Stimulated activated CD4-positive, alpha-beta T cell treated with anti-CD3 and anti-CD28 coated beads, TNF-alpha, amount 100 ng/mL, for 24 hours (primary cell): ENCODE measurements at regions not wholly inside any gene's neighbourhood (a gene's known extent, or its start where the extent isn't known, plus 50 kb on each side); places are given as distances from the start of the nearest gene placed in this dataset.

Source experiments
- DNase-seq, 3 experiments: peaks; one replicate each; pipeline ENCODE4 v3.0.0-alpha.2; 2020; ENCODE audit warnings: low read depth in 3 of 3

DNA sequence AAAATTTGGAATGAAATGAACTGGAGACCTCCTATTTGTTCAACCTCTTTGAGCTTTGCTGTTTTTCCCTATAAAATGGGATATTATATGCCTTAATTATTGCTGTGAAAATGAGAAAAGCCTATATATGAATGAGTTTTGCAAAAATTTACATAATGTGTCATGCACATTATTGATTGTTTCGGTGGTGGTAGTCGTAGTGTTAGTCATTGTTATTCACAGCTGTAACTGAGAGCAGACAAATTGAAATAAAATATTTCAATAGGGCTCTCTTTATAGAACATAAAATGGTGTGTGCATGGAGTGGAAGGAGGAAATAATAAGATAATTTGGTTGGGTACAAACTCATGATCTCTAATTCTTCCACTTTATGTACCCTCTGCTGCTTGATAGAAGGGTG, 153.7 kb upstream of the GADL1 start:
- DNase-seq: no peak

DNA sequence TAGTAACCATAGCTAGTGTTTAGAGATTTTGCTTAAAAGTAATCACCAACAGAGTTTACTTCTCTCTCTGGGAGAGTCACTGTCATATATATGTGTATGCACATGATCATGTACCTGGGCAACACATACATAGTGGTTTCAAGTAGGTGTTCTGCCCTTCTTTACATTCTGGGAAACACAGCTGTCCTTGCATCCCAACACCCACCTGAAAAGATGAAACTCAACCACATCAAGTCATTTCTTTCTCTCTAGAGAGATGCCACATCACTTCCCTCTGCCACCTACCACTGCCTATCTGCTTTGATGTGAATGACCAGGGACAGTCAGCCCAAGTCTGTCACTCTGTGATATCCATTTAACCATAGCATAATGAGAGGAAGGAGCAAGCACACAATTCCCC, 155.8 kb upstream of the GADL1 start:
- DNase-seq: no peak

DNA sequence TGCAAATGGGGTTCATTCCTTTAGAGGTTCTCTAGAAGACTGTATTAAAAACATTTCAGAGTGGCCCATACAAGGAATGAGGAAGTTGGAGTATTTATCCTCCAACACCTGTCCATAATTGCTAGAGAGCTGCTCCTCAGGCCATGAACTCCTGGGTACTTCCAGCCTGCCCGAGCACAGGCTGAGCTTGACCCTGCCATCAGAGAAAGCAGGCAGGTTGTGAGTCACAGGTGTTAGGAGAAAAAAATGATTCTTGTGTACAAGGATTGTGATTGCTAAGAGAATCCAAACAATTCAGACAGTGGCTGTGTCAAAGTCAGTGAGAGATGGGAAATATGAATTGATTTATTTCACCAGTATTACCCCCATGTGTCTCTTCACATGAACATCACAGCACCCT, 156.8 kb upstream of the GADL1 start:
- DNase-seq: no peak

DNA sequence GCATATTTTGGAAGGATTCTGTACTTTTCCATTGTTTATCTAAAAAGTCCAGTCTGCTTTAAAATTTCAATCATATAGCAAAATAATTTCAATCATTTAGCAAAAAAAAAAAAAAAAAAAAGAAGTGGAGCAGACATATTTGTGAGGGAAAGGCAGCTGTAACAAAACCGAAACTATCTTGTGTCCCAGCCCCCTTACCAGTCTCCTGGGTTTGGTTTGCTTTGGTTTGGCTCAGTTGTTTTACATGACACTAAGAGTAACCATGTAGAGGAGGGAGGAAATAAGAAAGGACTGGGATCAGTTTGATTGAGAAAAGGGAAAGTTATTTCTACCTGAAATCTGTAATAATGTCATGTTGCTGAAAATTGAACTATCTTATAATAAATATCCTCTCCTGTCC, 158.8 kb upstream of the GADL1 start:
- DNase-seq: no peak

DNA sequence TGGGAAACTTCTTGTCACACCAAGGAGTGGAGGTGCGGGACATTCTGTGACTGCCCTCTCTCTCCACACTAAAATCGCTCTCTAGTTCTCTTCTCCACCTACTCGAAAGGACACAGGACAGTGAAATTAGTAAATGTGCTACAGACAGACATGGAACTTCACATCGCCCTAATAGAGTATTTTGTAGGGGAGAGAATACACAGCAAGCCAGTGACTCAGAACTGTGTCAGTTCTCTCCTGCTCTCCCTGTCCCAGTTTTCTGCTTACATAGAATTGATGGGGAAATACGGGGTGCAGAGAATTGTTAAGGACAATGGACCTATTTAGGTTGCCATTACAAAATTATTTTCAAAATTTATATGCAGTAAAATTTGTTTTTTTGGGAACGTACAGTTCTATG, 159.6 kb upstream of the GADL1 start:
- no peak for DNase-seq

DNA sequence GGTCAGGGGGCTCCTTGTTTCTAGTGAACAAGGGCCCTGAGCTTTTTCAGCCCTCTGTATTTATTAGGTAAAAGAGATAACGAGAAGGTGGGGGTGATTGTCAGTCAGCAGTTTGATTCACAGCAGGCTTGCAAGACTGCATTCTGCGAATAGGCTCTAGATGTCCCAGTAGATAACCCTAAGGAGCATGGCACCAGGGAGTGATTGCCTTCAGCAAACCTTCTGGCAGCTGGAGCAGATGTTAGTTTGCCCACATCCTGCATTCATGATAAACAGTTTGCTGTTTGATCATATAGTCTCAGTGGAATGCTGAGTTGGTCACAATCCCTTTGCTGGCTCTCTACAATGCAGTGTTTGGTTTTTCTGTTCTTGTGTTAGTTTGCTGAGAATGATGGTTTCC, 161.3 kb upstream of the GADL1 start:
- DNase-seq: no peak

DNA sequence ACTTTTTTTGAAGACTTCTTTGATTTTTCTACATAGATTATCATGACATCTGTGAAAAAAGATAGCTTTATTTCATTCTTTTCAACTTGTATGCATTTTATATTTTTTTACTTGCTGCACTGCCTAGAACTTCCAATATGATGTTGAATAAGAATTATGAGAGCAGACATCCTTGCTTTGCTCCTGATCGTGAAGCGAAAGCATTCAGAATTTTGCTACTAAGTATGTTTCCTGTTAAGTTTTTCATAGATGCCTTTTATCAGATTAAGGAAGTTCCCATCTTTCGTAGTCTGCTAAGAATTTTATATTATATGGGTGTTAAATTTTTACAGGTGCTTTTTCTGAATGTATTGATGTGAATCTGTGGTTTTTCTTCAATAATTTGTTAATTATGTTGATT, 163.4 kb upstream of the GADL1 start:
- DNase-seq: no peak

DNA sequence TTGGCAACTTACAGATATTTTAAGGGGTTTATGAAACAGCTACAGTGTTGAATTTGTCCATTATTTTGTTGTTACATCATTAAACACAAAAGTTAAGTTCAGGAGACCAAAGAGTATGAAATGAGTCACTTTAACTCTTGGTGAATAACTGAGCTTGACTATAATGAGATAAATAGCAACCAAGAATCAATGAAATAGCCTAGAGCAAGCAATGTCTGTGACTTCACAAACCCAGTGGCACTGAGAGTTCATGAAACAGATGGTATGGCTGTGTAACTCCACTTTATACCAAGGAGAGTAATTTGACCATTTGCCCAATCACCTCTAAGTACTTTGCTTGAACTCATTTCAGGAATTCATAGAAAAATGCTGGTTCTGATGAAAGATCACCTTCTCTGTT, 169.6 kb upstream of the GADL1 start:
- no peak for DNase-seq

DNA sequence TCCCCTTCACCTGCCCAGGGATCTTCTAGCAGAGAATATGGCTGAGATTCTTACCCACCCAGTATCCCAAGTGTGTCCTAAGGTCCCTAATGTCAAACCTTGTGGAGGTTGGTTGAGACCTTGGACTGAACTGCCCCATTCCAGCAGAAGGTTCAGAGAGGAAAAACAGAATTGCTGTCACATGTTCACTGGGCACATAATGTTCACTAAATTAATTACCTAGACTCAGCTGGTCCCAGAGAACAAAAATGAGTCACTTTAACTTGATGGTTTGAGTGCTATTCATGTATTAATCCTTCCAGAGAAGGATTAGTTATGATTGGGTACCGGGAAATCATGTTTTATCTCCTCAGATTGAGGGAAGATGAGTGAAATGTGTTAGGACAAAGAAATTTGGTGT, 171.3 kb upstream of the GADL1 start:
- no peak for DNase-seq

DNA sequence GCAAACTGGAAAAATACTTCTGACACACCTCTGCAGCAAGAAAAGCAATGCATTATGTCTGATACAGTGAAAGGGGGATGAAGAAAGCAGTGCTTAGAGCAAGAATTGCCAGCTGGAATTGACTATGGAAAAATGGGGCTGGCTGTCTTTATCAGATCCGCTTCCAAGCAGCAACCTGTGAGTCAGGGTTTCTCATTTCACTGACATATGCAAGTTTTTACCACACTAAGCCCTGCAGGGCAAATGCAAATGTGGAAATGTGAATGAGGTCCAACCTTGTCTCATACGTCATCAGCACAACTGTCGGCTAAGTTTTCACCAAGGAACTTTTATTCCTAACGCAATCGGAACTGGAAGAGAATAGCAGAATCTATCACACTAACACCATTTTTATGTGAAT, 172.5 kb upstream of the GADL1 start:
- no peak for DNase-seq

DNA sequence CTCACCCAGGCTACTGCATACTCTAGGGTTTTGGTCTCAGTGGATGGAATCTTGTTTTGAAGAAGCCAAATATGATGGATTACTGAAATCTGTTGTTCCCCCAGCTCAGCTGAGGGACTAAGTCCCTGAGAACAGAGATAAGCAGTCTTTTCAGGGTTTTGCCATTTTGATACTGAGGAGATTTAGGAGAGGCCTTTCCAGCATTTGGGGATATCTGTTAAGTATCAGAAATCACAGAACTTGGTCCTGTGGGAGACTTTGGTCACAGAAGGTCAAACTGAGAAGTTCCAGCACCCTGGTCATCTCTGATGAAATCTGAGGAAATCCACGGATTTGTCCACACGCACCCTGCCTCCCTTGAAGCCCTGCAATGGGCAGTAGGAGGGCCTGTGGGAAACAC, 181.0 kb upstream of the GADL1 start:
- no peak for DNase-seq

DNA sequence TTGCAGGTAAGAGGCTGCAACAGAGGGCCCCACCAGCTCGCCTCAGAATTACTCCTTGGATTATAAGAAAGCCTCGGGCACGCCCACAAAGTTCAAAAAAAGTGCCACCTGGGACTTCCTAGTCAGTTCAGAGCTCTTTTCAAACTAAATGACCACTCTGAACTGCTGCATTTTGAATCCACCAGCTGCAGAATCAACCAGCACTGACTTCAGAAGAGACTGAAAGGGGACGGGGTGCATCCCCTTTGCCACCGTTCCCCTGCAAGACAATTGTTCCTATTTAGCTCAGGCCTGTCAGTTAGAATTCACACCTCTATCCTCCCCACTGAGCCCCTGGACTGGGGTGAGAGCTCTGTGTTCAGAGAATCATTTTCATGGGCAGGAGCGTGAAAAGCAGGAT, 181.4 kb upstream of the GADL1 start:
- no peak for DNase-seq

DNA sequence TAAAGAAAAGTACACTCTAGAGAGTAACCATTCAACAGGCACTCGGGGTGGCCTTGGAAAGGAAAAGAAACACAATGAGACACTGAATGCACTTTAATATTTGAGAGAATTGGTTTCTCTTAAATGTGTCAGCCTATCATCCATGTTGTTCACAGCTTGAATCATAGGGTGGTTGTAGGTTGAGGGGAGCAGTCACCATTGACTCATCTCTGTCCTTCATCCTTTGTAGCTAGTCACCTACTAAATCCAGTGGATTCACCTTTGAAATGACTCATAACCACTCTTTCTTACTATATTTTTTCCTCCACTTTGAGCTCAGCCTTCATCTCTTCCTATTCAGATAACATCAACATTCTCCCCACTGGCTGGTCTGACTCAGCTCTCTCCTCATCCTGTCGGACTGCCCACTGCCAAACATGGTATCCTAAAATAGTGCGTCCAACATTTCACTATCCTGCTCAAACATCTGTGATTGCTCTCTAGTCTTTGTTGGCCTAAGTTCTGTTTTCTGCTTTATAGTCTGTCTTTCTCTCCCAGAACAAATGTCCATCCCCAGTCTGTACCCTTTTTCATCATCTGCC, 182.7 kb upstream of the GADL1 start:
- peak; percentile 16 to 42 (median 21) for DNase-seq

DNA sequence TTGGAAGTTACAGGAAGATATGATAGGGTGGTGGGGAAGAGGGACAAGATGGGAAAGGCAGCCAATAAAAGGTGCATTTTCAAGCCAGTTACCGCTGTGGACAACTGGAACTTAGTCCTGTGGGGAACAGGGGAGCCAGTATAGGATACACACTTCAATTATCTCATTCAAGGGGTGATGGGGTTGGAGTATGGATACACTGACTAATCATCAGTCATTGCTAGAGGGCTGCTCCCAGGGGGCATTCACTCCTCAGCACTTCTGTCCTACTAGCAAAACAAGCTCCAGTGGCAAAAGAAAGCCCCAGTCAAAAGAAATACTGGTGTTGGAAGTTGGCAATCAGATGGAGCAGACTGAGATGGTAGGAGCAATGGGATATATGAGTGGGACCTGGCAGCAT, 183.4 kb upstream of the GADL1 start:
- DNase-seq: no peak

DNA sequence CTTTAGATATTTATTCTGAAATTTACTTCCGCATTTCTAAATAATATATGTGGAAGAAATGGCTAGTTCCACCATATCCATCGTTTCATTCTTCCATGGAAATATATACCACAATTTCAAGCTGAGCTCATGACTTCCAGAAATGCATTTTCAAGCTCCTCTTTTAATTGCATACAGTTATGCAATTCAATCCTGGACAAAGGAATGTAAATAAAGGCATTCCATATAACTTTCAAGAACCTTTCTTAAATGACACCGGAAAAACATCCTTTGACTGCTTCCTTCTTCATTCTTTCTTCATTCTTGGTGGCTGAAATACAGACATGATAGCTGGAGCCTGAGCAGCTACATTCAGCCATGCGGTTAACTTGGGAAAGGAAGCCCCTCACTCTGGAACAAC, 185.2 kb upstream of the GADL1 start:
- no peak for DNase-seq

DNA sequence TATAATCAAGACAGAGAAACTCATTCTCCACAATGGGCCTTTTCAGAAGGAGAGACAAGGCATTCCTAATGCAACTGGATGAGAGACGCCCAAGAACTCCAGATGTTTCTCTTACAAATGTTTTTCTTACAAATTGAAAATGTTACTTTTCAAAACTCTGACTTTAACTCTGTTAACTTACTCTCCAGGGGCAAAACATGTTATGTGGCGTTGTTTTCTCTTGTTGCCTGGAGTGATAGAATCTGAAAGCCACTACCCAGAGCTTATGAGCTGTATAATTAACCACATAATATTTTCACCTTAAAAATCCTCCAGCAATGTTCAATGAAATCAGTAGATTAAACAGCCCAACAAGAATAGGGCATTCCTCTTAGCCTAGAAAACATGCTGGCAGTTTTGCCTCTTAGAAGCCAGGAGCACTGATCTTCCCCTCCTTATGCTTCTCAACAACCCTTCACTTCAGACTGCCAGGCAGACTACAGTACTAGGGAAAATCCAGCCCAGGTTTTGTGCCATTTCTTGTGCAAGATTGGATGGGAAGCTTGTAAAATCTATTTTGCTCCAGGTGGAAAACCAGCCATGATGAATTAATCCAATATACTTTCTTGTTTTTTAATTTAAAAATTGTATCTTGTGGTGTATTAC, 186.7 kb upstream of the GADL1 start:
- no peak for DNase-seq

DNA sequence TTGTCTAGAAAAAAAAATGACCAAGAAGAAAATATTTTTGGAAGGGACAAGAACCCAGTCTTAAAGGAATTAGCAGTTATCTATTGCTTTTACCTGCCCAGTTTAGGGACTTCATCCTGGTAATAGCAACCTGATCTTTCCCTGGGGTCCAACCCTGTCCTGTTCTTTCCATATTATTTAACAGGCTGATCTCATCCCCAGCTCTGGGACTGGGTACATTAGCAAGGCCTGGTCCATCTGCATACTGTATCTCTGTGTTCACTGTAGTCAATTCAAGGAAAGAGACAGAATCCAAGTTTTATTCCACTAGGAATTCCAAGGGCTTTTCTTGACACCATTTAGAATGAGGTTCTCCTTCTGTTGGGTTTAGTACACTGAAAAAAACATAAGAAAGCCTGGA, 191.7 kb upstream of the GADL1 start:
- DNase-seq: no peak

DNA sequence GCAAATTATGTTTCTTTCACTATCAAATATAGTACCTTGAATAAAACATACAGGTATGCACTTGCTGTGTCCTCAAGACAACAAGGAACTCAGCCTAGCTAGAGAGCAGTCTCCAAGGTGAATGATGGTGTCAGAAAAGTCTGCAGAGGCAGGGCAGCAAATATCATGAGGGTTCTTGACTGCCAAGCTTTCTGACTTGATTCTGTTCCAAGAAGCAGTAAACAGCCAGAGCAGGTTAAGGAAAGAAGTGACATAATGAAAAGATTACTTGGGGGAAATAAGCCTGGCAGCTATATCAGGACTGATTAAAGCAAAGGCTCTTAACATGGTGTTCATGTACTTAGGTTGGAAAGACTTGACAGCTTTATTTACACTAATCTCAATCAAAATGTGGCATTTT, 192.2 kb upstream of the GADL1 start:
- DNase-seq: no peak

DNA sequence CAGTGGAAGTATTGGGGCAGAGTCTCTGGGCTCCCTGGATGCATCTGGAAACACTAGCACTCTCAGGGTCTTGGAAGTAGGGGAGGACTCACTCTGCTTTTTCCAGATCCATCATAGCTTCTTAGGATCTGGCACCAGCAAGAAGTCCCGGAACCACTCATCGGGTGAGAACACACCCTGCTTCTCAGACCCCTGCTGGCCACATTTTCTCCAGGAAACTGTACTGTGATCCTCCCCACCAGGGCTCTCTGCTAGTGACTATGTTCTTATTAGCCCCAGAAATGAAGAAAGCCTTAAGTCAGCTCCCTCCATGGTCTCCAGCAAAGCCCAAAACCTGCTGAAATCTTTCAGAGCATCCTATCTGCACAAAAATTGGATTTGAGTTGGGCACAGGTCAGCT, 197.3 kb upstream of the GADL1 start:
- DNase-seq: no peak

DNA sequence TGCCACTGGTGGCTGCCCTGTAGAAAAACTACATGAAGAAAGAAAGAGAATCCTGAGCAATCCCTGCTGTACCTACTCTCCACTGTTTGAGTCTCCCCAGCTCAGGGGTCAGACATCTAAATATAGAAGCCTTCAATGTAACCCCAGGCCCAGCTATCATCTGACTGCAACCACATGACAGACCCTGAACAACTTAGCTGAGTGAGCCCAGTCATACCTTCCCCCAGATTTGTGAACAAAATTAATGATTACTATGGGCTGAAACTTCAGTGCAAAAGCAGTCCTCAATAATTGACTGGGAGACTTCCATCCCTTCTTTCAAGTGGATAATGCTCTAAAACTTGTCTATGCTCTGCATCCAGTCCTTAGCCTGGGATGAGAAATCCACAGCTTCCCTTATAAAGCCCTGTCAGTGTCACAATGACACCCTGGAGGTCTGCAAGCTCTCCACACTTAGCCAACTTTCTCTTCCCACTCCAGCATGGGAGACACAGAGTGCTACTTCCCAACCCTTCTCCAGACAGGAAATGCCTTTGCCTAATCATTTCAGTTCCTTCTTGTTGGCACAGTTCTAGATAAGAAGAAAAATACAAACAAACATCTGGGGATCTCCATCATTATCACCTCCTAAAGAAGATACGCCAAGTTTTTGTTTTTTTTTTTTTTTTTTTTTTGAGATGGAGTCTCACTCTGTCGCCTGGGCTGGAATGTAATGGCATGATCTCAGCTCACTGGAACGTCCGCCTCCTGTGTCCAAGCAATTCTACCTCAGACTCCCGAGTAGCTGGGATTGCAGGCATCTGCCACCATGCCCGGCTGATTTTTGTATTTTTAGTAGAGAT, 198.5 kb upstream of the GADL1 start:
- no peak for DNase-seq

DNA sequence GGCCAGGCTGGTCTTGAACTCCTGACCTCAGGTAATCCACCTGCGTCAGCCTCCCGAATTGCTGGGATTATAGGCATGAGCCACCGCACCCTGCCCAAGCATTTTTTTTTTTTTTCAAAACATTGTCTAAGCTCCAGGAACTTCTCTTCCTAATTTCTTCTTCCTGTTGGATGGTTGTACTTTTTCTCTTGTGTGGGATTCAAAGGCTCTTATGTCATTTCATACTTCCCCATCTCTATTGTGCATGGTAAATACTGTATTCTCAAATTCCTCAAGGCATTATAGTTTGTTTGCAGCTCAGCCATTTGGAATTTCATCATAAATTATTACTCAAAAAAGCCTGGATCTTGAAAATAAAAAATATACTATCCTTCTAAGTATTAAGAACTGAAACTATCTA, 199.1 kb upstream of the GADL1 start:
- DNase-seq: no peak

DNA sequence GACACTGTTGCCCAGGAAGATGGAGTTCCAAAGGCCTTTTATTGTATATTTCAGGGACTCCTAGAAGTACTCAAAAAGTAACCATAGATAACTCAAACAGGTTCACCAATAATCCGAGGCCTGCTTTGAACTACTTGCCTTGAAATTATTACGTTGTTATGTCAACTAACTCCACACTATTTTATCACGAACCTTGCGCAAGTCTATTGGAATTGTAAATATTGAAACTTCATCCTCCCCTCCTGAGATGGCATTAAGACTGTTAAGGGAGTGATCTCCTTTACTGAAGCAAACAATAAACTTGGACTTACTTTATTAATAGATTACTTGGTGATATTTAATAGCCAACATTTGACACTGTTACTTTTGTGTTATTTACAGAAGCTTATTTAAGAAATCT, 199.6 kb upstream of the GADL1 start:
- no peak for DNase-seq

DNA sequence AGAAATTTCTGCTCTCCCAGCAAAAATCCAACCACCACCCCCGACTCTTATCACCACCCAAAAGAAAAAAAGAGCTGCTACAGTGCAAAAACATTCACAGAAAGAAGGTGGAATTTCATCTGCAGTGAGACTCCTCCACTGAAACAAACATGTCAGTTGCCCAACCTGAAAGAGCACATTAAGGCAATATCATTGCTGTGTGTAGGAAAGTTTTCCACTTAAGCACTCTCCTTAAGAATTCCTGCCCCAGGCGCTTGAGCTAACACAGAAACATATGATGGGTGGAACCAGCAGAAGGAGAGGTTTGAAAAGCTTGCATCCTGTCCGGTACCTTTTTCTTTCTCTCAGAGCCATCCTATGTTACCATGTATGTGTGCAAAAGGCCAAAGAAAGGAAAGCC, 200.8 kb upstream of the GADL1 start:
- no peak for DNase-seq
